ENCODE measurements at regions not wholly inside any gene's neighbourhood (a gene's known extent, or its start where the extent isn't known, plus 50 kb on each side); places are given as distances from the start of the nearest gene placed in this dataset.

- no peak overlapping the region for H3K27ac Mint-ChIP-seq
- H3K27me3 Mint-ChIP-seq (ENCODE audit: low read depth), result peaks cover 2% of the 10 kb centered on the region
- no peak for DNase-seq (ENCODE audit: low spot score in 2 of 2, unreplicated experiment in 2 of 2)
- H3K9me3 Mint-ChIP-seq, result no peaks in the 10 kb centered on the region
- peaks cover 12% of the 10 kb centered on the region for H3K4me1 Mint-ChIP-seq
- TF ChIP-seq CTCF (IDR thresholded peaks at IDR 0.05; ENCODE audit: unreplicated experiment), result no peak
- no peaks in the 10 kb centered on the region for H3K36me3 Mint-ChIP-seq
- H3K4me3 Mint-ChIP-seq, result no peak overlapping the region
Observed at GRCh38 chr21:25368531-25368930, 238.8 kb downstream of the MRPL39 start.

GRCh38 chr21:25366116-25366515 is 241.2 kb downstream of the MRPL39 start:
- H3K36me3 Mint-ChIP-seq, result no peaks in the 10 kb centered on the region
- DNase-seq (ENCODE audit: low spot score in 2 of 2, unreplicated experiment in 2 of 2), result no peak
- no peaks in the 10 kb centered on the region for H3K9me3 Mint-ChIP-seq
- no peak overlapping the region for H3K4me3 Mint-ChIP-seq
- no peak for TF ChIP-seq CTCF (IDR thresholded peaks at IDR 0.05; ENCODE audit: unreplicated experiment)
- H3K27me3 Mint-ChIP-seq (ENCODE audit: low read depth), result peaks cover 2% of the 10 kb centered on the region
- no peaks in the 10 kb centered on the region for H3K4me1 Mint-ChIP-seq
- no peak overlapping the region for H3K27ac Mint-ChIP-seq

- H3K4me3 Mint-ChIP-seq, result no peak overlapping the region
- H3K27ac Mint-ChIP-seq, result no peak overlapping the region
- peaks cover 2% of the 10 kb centered on the region for H3K27me3 Mint-ChIP-seq (ENCODE audit: low read depth)
- TF ChIP-seq CTCF (IDR thresholded peaks at IDR 0.05; ENCODE audit: unreplicated experiment), result no peak
- no peak for DNase-seq (ENCODE audit: low spot score in 2 of 2, unreplicated experiment in 2 of 2)
- H3K36me3 Mint-ChIP-seq, result no peaks in the 10 kb centered on the region
- no peaks in the 10 kb centered on the region for H3K9me3 Mint-ChIP-seq
- H3K4me1 Mint-ChIP-seq, result no peaks in the 10 kb centered on the region
Observed at GRCh38 chr21:25362375-25363267, 244.7 kb downstream of the MRPL39 start.

GRCh38 chr21:25361765-25362164 is 245.5 kb downstream of the MRPL39 start:
- no peaks in the 10 kb centered on the region for H3K4me1 Mint-ChIP-seq
- no peak for TF ChIP-seq CTCF (IDR thresholded peaks at IDR 0.05; ENCODE audit: unreplicated experiment)
- H3K4me3 Mint-ChIP-seq, result no peak overlapping the region
- H3K36me3 Mint-ChIP-seq, result no peaks in the 10 kb centered on the region
- DNase-seq (ENCODE audit: low spot score in 2 of 2, unreplicated experiment in 2 of 2), result no peak
- H3K27me3 Mint-ChIP-seq (ENCODE audit: low read depth), result peaks cover 2% of the 10 kb centered on the region
- no peak overlapping the region for H3K27ac Mint-ChIP-seq
- no peaks in the 10 kb centered on the region for H3K9me3 Mint-ChIP-seq

- DNase-seq (ENCODE audit: low spot score in 2 of 2, unreplicated experiment in 2 of 2), result no peak
Observed at GRCh38 chr21:25361097-25361496, 246.2 kb downstream of the MRPL39 start.

More at GRCh38 chr21:25361097-25361496, 246.2 kb downstream of the MRPL39 start:
- Mint-ChIP-seq H3K27ac (no peak overlapping the region), H3K9me3 (no peaks in the 10 kb centered on the region), H3K4me3 (no peak overlapping the region), H3K36me3 (no peaks in the 10 kb centered on the region), H3K4me1 (no peaks in the 10 kb centered on the region), H3K27me3 (ENCODE audit: low read depth) (no peaks in the 10 kb centered on the region)
- no peak for TF ChIP-seq CTCF (IDR thresholded peaks at IDR 0.05; ENCODE audit: unreplicated experiment)

Data from mesothelial cell of epicardium (in vitro differentiated cells).